GM12875 (cell line): ENCODE measurements at regions not wholly inside any gene's neighbourhood (a gene's known extent, or its start where the extent isn't known, plus 50 kb on each side); places are given as distances from the start of the nearest gene placed in this dataset.

Experiments used
- H3K4me3 ChIP-seq: one replicate; pipeline ENCODE4 v1.5.1; 2011; ENCODE audit warnings: low read depth, low read length, control low read depth
- TF ChIP-seq, protein P1 (sequence below): IDR thresholded peaks from 2 replicates; pipeline ENCODE4 v1.5.1; 2011; ENCODE audit warnings: low read depth, mild to moderate bottlenecking, control low read depth, inconsistent platforms, low read length, moderate library complexity, borderline replicate concordance; ENCODE audit not compliant: insufficient read depth

DNA sequence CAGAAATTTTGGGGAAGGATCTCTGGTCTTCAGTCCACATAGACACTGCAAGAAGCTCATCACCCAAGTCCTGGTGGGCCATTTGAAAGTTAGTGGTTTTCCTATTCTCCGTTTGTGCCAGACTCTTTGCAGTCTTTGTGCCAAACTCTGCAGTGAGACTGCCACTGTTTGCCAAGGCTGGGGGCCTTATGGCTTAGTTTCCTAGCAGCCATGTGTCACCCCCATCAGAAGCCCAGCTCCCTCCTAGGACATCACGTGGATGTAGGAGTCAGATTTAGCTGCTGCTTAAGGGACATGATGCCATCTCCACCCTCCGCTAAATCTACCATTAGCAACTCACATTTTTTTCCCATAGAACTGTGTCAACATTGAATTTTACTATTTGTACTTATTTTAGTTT lies 220.0 kb downstream of the C11orf91 start:
- TF ChIP-seq, protein P1, sequence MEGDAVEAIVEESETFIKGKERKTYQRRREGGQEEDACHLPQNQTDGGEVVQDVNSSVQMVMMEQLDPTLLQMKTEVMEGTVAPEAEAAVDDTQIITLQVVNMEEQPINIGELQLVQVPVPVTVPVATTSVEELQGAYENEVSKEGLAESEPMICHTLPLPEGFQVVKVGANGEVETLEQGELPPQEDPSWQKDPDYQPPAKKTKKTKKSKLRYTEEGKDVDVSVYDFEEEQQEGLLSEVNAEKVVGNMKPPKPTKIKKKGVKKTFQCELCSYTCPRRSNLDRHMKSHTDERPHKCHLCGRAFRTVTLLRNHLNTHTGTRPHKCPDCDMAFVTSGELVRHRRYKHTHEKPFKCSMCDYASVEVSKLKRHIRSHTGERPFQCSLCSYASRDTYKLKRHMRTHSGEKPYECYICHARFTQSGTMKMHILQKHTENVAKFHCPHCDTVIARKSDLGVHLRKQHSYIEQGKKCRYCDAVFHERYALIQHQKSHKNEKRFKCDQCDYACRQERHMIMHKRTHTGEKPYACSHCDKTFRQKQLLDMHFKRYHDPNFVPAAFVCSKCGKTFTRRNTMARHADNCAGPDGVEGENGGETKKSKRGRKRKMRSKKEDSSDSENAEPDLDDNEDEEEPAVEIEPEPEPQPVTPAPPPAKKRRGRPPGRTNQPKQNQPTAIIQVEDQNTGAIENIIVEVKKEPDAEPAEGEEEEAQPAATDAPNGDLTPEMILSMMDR, result no peak
- H3K4me3 ChIP-seq, result no peak overlapping the region

DNA sequence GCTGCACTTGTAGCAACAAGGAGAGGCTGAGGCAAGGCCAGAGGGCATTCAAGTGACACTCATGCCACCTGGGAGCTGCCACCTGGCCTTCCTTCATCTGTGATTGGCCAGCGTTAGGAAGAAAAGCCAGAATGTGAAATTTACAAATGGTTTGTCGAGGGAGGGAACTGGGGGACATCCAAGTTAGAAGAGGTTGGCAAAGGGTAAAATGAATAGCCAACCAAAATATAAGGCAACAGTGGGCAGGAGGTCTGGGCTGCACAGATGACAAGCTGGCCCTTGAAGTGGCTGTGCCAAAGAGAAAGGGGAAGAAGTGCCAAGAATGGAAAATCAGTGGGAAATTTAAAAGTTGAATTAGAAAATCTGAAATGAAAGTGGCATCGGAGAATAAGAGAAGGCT lies 221.4 kb downstream of the C11orf91 start:
- H3K4me3 ChIP-seq, result no peak overlapping the region
- TF ChIP-seq, protein P1, result no peak

DNA sequence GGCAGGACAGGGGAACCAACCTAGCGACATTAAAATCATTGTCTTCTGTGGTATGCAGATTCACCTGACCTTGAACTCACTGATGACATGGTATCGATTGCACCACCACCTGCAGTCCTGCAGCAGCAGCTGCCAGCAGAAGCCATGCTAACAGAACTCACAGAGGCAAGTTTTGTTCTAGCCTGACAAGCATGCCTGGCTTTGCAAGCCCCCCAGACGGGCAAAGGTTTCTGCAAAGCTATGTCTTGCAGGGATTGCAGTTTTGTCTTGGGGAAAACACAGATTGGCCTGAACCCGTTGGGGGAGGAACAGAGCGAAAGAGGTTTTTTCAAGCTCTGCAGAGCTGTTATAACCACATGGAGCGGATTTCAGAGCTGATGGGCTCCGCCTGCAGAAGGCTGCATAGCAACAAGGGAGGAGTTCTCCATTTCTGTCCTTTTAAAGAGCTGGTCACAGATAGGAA lies 221.0 kb downstream of the HIPK3 start:
- TF ChIP-seq, protein P1, result no peak

DNA sequence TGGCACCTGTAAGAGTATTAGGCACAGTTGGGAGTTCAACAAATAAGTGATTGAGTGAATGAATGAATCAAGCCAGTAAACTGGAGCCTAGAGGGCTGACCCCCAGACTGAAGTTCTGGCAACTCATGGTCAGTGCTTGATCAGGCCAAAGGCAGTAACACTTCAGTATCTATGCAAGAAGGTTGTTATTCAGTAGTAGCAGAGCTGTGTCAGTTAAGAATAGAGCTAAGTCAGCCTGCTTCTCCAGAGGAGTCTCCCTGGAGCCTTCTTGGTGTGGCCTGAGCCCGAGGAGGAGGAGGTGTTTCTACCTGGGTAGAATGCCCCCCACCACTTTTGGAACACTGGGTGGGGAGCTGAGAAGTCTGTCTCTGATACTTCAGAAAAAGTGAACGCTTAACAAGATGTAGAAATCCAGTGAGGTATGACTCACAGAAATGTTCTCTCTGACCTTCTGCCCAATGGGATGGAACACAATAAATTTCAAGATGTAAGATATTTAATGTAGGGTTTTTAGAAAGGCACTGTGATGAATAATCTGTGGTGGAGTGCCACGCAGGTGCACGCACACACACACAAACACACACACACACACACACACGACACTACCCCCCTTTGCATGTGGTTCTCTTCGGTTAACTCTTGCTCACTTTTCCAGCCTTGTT lies 219.9 kb downstream of the HIPK3 start:
- TF ChIP-seq, protein P1, result no peak
- H3K4me3 ChIP-seq, result no peak overlapping the region

More for the DNA sequence above, 221.0 kb downstream of the HIPK3 start:
- no peak overlapping the region for H3K4me3 ChIP-seq

DNA sequence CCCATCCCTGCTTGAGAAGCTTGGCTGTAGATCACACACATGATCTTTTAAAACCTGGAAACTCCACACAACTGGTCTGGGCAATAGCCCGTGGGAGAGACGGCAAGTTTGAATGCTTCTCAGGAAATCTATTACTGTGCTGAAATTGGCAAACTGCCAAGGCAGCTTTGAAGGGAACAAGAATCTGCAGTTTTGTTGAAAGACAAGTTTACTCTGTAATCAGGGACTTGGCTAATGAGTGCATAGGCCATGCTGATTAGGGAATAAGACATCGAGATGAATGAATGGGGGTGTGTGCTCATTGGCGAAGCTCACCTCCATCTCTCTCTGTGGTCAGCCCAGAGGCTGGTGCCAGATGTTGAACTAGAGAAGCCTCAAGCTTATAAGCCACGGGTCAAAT lies 218.8 kb downstream of the HIPK3 start:
- no peak overlapping the region for H3K4me3 ChIP-seq
- TF ChIP-seq, protein P1, result no peak

DNA sequence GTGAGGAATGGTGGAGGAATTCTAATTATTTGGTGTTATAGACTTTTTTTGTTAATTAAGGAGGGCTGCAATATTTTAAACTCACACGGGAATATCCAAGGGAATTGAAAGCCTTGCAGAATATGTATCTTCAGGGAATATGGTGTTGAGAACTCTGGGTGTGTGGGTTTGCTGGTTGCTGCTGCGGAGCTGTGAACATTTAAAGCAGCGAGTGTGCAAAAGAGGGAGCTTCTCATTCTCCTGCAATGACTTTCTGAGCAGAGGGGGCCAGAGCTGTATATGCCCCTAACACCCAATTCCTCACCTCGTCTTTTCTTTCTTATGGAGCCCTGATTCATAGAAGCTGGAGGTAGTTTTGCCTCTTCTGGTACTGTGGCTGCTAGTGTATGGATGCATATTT lies 217.7 kb downstream of the HIPK3 start:
- H3K4me3 ChIP-seq, result no peak overlapping the region
- TF ChIP-seq, protein P1, result no peak

DNA sequence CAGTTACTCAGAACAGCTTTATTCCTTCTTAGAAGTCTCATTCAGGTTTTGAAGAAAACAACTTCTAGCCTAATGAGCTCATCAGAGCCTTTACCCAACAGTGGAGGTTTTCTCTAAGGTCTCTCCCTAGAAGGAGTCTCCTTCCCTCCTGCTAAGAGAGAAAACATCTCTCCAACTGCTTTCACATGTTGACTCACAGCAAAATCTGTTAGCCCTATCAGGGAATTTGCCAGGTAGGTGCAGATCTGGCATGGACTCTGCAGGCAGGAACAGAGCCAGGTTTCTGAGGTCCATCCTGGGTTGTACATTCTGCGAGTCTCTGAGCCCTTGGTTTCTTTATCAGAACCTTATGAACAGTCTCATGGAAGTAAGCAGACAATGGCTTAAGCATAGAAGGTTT lies 214.4 kb downstream of the HIPK3 start:
- no peak overlapping the region for H3K4me3 ChIP-seq
- TF ChIP-seq, protein P1, result no peak
